Vagina (tissue), 2 donors: ENCODE measurements at regions not wholly inside any gene's neighbourhood (a gene's known extent, or its start where the extent isn't known, plus 50 kb on each side); places are given as distances from the start of the nearest gene placed in this dataset.

Source experiments
- DNase-seq, 2 donors: peaks; one replicate each; pipeline ENCODE4 v3.0.0-alpha.2; 2017; ENCODE audit errors: extremely low spot score in 2 of 2
- H3K27ac ChIP-seq: fragments of 200-600 bp; sonication (generic); one replicate; pipeline ENCODE4 v1.5.1; 2019
- H3K27me3 ChIP-seq: fragments of 200-600 bp; sonication (generic); one replicate; pipeline ENCODE4 v1.5.1; 2019
- H3K36me3 ChIP-seq, 2 donors: fragments of 200-600 bp; sonication (generic); one replicate each; pipeline ENCODE4 v1.5.1; 2017 to 2019
- H3K4me1 ChIP-seq: fragments of 200-600 bp; sonication (generic); one replicate; pipeline ENCODE4 v1.5.1; 2019
- H3K4me3 ChIP-seq, 2 donors: fragments of 200-600 bp; sonication (generic); 1 replicate in 1 of 2; 2 replicates in 1 of 2; pipeline ENCODE4 v1.5.1; 2016 to 2019
- H3K9me3 ChIP-seq: fragments of 200-600 bp; sonication (generic); one replicate; pipeline ENCODE4 v1.5.1; 2019
- CTCF ChIP-seq, 3 experiments: fragments of 450-650 bp in 2 of 3; fragments of 200-600 bp in 1 of 3; sonication (generic) in 1 of 3; IDR thresholded peaks; one replicate each; pipeline ENCODE4 v1.5.1; 2017 to 2019; ENCODE audit warnings: antibody characterized with exemption in 3 of 3, mild to moderate bottlenecking in 2 of 3, moderate library complexity in 2 of 3
- POLR2A ChIP-seq, 2 donors: fragments of 450-650 bp; IDR thresholded peaks; one replicate each; pipeline ENCODE4 v1.6.1; 2017; ENCODE audit warnings: antibody characterized with exemption in 2 of 2, mild to moderate bottlenecking in 2 of 2, moderate library complexity in 2 of 2
- POLR2AphosphoS5 ChIP-seq, 2 donors: sonication (generic); formaldehyde crosslinking; IDR thresholded peaks; one replicate each; pipeline ENCODE4 v1.9.0; 2017; ENCODE audit warnings: antibody characterized with exemption in 2 of 2, mild to moderate bottlenecking in 2 of 2, low read depth in 1 of 2; ENCODE audit not compliant: insufficient read depth in 1 of 2
- intact Hi-C: fragments of 100-400 bp; cut with DNase I; formaldehyde crosslinking; loops from one replicate; pipeline ENCODE4 v1.15.1; 2023

- Histone ChIP-seq H3K27ac (no peak overlapping the region), H3K4me1 (no peaks in the 10 kb centered on the region), H3K9me3 (no peaks in the 10 kb centered on the region), H3K36me3 (no peaks in the 10 kb centered on the region), H3K4me3 (no peak overlapping the region), H3K27me3 (no peaks in the 10 kb centered on the region)
- TF ChIP-seq CTCF (IDR thresholded peaks at IDR 0.05) (no peak), POLR2AphosphoS5 (IDR thresholded peaks at IDR 0.05; ENCODE audit: insufficient read depth in 1 of 2, low read depth in 1 of 2) (no peak), POLR2A (IDR thresholded peaks at IDR 0.05) (no peak)
- intact Hi-C loops: no loop called here
- DNase-seq: no peak
These were observed 238.1 kb downstream of the MED10 start for GRCh38 chr5:6140219-6140618.

DNA sequence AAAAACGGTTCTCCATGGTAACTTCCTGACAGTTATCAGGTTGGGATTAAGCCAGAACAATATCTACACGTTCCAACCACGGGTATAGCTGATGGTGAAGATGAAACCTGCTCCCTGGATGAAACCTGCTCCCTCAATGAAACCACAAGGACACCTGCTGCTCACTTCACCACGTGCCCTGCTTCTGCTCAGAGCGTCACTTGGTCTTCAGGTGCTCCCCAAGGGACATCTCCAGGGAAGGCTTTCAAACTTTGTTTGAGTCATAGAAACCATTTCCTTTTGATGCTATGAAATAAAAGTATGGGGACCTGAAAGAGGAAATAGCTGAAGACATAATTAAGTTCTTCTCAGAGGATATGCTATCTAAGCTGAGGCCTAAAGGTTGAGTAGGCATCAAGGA is 242.4 kb downstream of the MED10 start:
- H3K9me3 ChIP-seq: no peaks in the 10 kb centered on the region
- TF ChIP-seq POLR2A (IDR thresholded peaks at IDR 0.05) (no peak), CTCF (IDR thresholded peaks at IDR 0.05) (no peak), POLR2AphosphoS5 (IDR thresholded peaks at IDR 0.05; ENCODE audit: insufficient read depth in 1 of 2, low read depth in 1 of 2) (no peak)
- DNase-seq: no peak

DNA sequence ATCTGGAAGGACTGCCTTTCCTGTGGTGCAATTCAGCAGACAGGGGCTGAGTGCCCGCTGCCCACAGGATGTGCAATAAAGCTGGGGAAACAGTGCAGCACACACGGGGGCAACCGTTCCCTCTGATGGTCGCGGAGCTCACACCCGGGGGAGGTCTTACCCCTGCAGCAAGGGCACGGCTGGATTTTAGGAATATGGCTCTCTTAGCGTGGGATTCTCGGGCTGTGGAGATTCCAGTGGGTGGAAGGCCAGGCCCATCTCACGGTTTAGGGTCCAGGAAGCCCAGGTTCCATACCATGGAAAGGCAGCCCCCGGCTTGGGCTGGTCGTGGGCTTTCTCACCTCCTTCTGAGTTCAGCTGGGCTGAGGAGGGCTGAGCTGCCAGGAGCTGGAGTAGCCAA is 244.1 kb downstream of the MED10 start:
- Histone ChIP-seq H3K27ac (no peak overlapping the region), H3K4me1 (no peaks in the 10 kb centered on the region), H3K27me3 (no peaks in the 10 kb centered on the region), H3K36me3 (no peaks in the 10 kb centered on the region), H3K9me3 (no peaks in the 10 kb centered on the region), H3K4me3 (no peak overlapping the region)
- intact Hi-C loops: no loop called here
- TF ChIP-seq POLR2A (IDR thresholded peaks at IDR 0.05) (no peak), POLR2AphosphoS5 (IDR thresholded peaks at IDR 0.05; ENCODE audit: insufficient read depth in 1 of 2, low read depth in 1 of 2) (no peak), CTCF (IDR thresholded peaks at IDR 0.05) (no peak)
- DNase-seq: no peak

More for the DNA sequence above, 242.4 kb downstream of the MED10 start:
- Histone ChIP-seq H3K27me3 (no peaks in the 10 kb centered on the region), H3K36me3 (no peaks in the 10 kb centered on the region), H3K4me1 (no peaks in the 10 kb centered on the region), H3K27ac (no peak overlapping the region), H3K4me3 (no peak overlapping the region)
- intact Hi-C loops: no loop called here

DNA sequence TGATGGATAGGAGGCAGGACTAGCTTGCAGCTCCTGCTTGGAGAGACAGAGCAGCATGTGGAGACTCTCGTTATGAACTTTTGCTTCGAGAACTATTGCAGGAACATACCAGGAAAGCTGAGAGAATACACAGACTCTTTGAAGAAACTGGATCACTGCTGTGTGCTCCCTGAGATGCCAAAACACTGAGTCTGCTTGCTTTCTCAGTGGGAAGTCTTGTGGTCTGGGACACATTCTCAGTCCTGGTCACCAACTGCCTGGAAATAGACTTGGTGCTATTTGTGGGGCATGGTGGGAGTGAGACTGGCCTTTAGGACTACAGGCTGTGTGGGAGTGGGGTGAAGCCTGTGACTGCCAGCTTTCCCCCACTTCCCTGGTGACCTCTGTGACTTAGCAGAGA is 252.6 kb downstream of the MED10 start:
- Histone ChIP-seq H3K36me3 (no peaks in the 10 kb centered on the region), H3K4me3 (no peak overlapping the region), H3K27ac (no peak overlapping the region), H3K9me3 (no peaks in the 10 kb centered on the region), H3K27me3 (no peaks in the 10 kb centered on the region), H3K4me1 (no peaks in the 10 kb centered on the region)
- intact Hi-C loops: no loop called here
- no peak for TF ChIP-seq CTCF (IDR thresholded peaks at IDR 0.05)
- TF ChIP-seq POLR2AphosphoS5 (IDR thresholded peaks at IDR 0.05; ENCODE audit: insufficient read depth in 1 of 2, low read depth in 1 of 2): no peak
- no peak for TF ChIP-seq POLR2A (IDR thresholded peaks at IDR 0.05)
- no peak for DNase-seq

GRCh38 chr5:6118691-6119090 is 259.7 kb downstream of the MED10 start:
- TF ChIP-seq POLR2A (IDR thresholded peaks at IDR 0.05) (no peak), POLR2AphosphoS5 (IDR thresholded peaks at IDR 0.05; ENCODE audit: insufficient read depth in 1 of 2, low read depth in 1 of 2) (no peak), CTCF (IDR thresholded peaks at IDR 0.05) (no peak)
- Histone ChIP-seq H3K4me1 (no peaks in the 10 kb centered on the region), H3K36me3 (no peaks in the 10 kb centered on the region), H3K27me3 (no peaks in the 10 kb centered on the region), H3K4me3 (no peak overlapping the region), H3K27ac (no peak overlapping the region), H3K9me3 (no peaks in the 10 kb centered on the region)
- DNase-seq: no peak
- intact Hi-C loops: no loop called here
